ENCODE measurements at regions not wholly inside any gene's neighbourhood (a gene's known extent, or its start where the extent isn't known, plus 50 kb on each side); places are given as distances from the start of the nearest gene placed in this dataset.
A peak's percentile ranks its signal among the peaks of the same experiment; 100 is the strongest.
"Not testable (repeated sequence)": the region's sequence is repeated elsewhere in the genome, so short reads cannot be mapped to it uniquely, and the experiment has no call there.

GRCh38 chr10:114708084-114708483 is 50.0 kb upstream of the ABLIM1 start:
- no peak for DNase-seq (ENCODE audit: low read depth)

- DNase-seq (ENCODE audit: low read depth) = peak; percentile 96
Observed at GRCh38 chr10:114708717-114709335, 50.8 kb upstream of the ABLIM1 start.

DNA sequence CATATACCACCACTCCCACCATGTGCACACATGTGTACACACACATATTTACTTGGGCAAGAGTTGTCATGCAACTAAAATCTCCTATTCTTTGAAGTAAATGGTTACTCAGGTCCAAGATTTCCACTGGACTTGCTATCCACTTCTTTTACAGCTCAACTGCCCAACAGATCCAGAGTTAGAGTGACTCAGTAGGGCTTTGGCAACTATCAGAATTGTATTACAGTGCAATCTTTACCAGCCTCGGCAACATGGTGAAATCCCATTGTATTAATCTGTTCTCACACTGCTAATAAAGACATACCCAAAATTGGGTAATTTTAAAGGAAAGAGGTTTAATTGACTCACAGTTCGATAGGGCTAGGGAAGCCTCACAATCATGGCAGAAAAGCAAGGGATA is 51.9 kb upstream of the ABLIM1 start:
- DNase-seq (ENCODE audit: low read depth) = peak; percentile 21

- no peak for DNase-seq (ENCODE audit: low read depth)
Observed at GRCh38 chr10:114711176-114711868, 53.2 kb upstream of the ABLIM1 start.

DNA sequence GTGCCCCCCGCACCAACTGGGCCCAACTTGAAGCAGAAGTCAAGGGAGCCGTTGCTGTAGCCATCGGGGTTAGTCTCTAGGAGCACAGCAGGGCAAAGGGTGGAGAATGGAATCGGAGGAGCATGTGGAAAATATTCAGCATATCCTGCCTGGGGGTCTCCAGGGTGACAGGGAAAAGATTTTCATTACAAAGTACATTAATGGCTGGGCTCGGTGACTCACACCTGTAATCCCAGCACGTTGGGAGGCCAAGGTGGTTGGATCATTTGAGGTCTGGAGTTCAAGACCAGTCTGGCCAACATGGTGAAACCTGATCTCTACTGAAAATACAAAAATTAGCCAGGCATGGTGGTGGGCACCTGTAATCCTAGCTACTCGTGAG is 53.8 kb upstream of the ABLIM1 start:
- DNase-seq (ENCODE audit: low read depth) = no peak

DNA sequence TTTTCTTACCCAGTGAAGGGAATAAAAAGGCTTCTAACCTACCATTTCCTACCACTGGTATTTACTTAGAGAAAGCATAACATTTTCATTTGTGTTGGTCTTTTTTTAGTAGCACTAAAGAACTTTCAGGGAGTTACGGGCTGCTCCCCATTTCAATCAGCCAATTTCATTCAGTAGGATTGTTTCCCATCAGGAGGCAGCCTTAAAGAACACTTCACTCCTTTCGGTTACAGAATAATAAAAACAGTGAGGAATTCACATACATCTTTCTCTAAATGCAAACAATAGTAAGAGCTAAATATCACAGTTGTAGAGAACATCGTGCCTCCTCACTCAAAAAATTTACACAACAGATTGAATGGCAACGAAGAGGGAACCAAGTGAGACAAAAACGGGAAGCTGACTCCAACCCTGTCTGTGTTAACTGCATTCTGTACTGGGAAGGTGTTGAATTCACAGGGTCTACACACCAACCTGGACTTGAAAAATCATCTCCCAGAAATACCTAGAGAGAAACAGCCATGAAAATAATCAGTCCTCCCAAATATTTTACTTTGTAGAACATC is 55.5 kb upstream of the ABLIM1 start:
- DNase-seq (ENCODE audit: low read depth) = no peak

DNA sequence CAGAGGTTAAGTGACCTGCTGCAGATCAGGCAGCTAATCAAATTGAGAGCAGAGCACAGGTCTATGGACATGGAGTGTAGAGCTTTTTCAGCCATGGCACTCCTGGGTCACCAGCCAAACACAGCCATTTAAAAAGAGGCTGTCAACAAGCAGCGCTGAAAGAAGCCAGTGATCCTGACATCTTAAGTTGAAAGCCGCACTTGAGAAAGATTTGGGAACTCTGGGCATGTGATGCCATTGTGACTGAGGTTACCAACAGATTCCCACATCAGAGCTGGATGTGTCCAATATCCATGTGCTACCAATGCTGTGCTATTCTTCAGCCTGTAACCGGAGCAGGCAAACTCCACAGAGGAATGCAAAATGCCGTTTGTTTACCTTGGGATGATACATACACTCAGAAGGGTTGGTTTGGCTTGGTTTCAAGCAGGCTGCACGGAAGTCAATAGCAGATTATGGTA is 56.2 kb upstream of the ABLIM1 start:
- DNase-seq (ENCODE audit: low read depth) = peak; percentile 95

DNA sequence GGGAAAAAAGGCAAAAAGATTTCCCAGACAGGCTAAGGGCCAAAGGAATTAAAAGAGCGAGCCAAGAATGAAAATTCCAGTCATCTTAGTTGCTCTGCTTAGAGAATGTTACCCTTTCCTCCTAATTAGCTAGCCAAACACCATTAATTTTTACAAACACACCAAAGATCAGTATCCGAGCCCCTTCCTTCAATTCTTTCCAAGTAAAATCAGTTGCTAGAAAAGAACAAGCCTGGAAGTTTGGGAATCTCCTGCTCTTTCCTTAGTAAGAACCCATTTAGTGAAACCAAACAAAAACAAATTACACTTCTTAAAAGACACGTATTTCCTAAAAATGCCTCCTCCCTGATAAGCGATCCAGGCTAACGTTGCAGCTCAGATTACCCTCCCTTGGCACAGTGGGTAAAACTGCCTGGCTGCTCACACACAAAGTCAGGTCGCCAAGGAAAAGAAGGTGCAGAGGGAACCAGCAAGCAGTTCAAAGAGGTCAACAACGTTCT is 57.1 kb upstream of the ABLIM1 start:
- peak; percentile 86 for DNase-seq (ENCODE audit: low read depth)

GRCh38 chr10:114716811-114717404 is 58.8 kb upstream of the ABLIM1 start:
- peak; percentile 39 for DNase-seq (ENCODE audit: low read depth)

- DNase-seq (ENCODE audit: low read depth) = not testable (repeated sequence)
Observed at GRCh38 chr10:114717881-114718280, 59.8 kb upstream of the ABLIM1 start.

- DNase-seq (ENCODE audit: low read depth) = no peak
Observed at GRCh38 chr10:114718374-114718773, 60.3 kb upstream of the ABLIM1 start.

DNA sequence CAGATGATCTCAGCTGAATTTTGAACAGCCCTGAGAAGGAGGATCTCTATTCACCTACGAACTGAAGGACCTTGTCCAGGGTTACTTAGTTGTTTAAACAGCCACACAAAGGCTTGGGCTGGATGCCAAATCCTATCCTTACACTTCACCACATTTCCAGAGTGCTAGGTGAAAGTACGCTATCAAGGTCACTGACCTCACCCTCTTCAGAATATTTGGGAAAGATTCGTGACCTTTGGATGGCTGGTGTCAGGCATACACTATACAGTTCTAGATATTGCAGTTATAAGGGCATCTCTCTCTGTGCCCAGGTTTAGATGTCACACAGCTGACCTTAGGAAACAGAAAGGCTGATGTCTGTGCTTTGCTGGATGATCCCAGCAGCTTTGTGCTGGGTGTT is 61.2 kb upstream of the ABLIM1 start:
- DNase-seq (ENCODE audit: low read depth) = no peak

DNA sequence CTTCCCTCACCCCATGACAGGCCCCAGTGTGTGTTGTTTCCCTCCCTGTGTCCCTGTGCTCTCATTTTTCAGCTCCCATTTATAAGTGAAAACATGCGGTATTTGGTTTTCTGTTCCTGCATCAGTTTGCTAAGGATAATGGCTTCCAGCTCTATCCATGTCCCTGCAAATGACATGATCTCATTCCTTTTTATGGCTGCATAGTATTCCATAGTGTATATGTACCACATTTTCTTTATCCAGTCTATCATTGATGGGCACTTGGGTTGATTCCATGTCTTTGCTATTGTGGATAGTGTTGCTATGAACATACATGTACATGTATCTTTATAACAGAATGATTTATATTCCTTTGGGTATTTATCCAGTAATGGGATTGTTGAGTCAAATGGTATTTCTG is 61.9 kb upstream of the ABLIM1 start:
- DNase-seq (ENCODE audit: low read depth) = not testable (repeated sequence)

- DNase-seq (ENCODE audit: low read depth) = no peak
Observed at GRCh38 chr10:114720685-114721278, 62.7 kb upstream of the ABLIM1 start.

GRCh38 chr10:114722136-114722535 is 64.1 kb upstream of the ABLIM1 start:
- DNase-seq (ENCODE audit: low read depth) = not testable (repeated sequence)

DNA sequence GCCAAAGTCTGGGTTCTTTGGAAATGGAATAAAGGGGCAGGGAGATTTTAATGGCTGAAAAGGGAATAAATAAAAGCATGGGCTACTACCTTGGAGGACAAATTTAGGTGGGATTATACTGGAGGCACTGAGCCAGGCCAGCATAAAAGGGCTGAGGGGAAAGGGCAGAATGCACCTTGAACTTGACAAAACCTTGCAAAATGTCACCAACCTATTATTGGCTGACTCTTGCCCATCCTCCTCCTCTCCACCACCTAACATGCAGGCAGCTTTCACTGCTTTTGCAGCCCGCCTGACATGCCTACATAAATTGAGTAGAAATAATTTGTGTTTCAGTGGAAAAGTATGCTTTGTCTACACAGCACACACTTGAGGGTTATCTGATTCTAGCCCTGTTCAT is 65.3 kb upstream of the ABLIM1 start:
- DNase-seq (ENCODE audit: low read depth) = no peak

- DNase-seq (ENCODE audit: low read depth) = no peak
Observed at GRCh38 chr10:114723991-114724715, 66.1 kb upstream of the ABLIM1 start.

- no peak for DNase-seq (ENCODE audit: low read depth)
Observed at GRCh38 chr10:114724716-114725106, 66.6 kb upstream of the ABLIM1 start.

GRCh38 chr10:114726820-114727271 is 68.8 kb upstream of the ABLIM1 start:
- no peak for DNase-seq (ENCODE audit: low read depth)

DNA sequence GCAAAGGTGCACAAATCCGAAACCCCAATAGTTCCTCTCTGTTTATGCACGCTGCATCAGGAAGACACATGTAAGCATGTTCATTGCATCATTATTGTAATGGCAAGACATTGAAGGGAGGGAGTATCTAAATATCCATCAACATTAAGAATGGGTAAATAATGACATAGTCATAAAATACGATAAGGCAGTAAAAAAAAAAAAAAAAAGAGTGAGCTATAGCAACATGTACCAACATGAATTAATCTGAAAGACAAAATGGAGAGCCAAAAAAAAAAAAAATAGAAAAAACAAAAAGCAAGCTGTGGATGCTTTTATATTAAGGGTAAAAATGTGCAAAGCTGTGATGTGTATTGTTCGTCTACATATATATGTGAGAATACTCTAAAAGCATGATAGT is 70.2 kb upstream of the ABLIM1 start:
- no peak for DNase-seq (ENCODE audit: low read depth)

DNA sequence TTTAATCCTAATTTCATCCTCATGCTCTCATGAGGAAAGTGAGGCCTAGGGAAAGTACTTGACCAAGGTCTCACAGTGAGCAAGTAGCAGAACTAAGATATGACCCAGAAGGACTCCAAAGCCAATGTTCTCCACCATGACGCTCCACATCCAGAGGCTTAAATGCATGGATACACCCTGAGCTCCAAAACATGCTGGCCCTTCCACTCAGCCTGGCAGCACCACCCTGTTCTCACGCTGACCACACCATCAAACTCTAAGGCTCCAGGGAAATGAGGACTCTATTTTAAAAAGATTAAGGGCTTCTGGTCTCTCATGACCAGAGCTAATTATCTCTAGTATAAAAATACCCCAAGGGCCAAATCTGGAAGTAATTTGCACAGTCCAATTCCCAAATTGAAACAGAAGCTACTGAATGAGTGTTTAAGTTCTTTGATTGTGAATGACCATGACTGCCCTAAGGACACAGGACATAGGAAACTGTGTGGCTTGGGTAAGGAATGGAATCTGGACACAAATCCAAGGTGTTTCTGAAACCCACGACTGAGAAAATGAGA is 71.1 kb upstream of the ABLIM1 start:
- DNase-seq (ENCODE audit: low read depth) = peak; percentile 29
